Suppressor macrophage (primary cell): ENCODE measurements at regions not wholly inside any gene's neighbourhood (a gene's known extent, or its start where the extent isn't known, plus 50 kb on each side); places are given as distances from the start of the nearest gene placed in this dataset.

ENCODE experiments used
- DNase-seq, 4 experiments: peaks; one replicate each; pipeline ENCODE4 v3.0.0-alpha.2; 2020 to 2022

- no peak for DNase-seq
These were observed 236.1 kb downstream of the GRIN2B start for GRCh38 chr12:13745111-13745860.

GRCh38 chr12:13744561-13744960, 236.8 kb downstream of the GRIN2B start:
- DNase-seq = no peak

GRCh38 chr12:13740149-13740545, 241.3 kb downstream of the GRIN2B start:
- DNase-seq = no peak

- no peak for DNase-seq
These were observed 245.7 kb downstream of the GRIN2B start for GRCh38 chr12:13735734-13736133.

- DNase-seq = no peak
These were observed 246.7 kb downstream of the GRIN2B start for GRCh38 chr12:13734584-13735152.

GRCh38 chr12:13727707-13728195, 253.7 kb downstream of the GRIN2B start:
- no peak for DNase-seq

GRCh38 chr12:13725049-13725448, 256.4 kb downstream of the GRIN2B start:
- no peak for DNase-seq

- peak in 1 of 4 experiments; percentile 0 for DNase-seq
These were observed 257.3 kb downstream of the GRIN2B start for GRCh38 chr12:13724136-13724535.

- no peak for DNase-seq
These were observed 261.4 kb downstream of the GRIN2B start for GRCh38 chr12:13719986-13720385.

- DNase-seq = no peak
These were observed 263.1 kb downstream of the GRIN2B start for GRCh38 chr12:13718271-13718670.

GRCh38 chr12:13716119-13716518, 265.3 kb downstream of the GRIN2B start:
- DNase-seq = no peak

GRCh38 chr12:13713556-13714410, 267.6 kb downstream of the GRIN2B start:
- DNase-seq = no peak

- DNase-seq = no peak
These were observed 273.6 kb downstream of the GRIN2B start for GRCh38 chr12:13707829-13708228.

GRCh38 chr12:13702381-13702780, 279.0 kb downstream of the GRIN2B start:
- no peak for DNase-seq

- DNase-seq = no peak
These were observed 279.9 kb downstream of the GRIN2B start for GRCh38 chr12:13701502-13701901.

GRCh38 chr12:13697973-13698372, 283.4 kb downstream of the GRIN2B start:
- DNase-seq = no peak

GRCh38 chr12:13695781-13696180, 285.6 kb downstream of the GRIN2B start:
- DNase-seq = no peak

- DNase-seq = no peak
These were observed 289.1 kb downstream of the GRIN2B start for GRCh38 chr12:13692332-13692731.

GRCh38 chr12:13691598-13691997, 289.8 kb downstream of the GRIN2B start:
- no peak for DNase-seq

GRCh38 chr12:13687633-13688032, 293.8 kb downstream of the GRIN2B start:
- no peak for DNase-seq

GRCh38 chr12:13686260-13686659, 295.1 kb downstream of the GRIN2B start:
- no peak for DNase-seq

- no peak for DNase-seq
These were observed 300.5 kb downstream of the GRIN2B start for GRCh38 chr12:13680916-13681315.

- DNase-seq = no peak
These were observed 304.5 kb downstream of the GRIN2B start for GRCh38 chr12:13676880-13677279.
